Activated T-helper 1 cell treated with anti-CD3 and anti-CD28 coated beads, Interleukin-12 subunit alpha, Interleukin-12 subunit beta, Interleukin-2, Interleukin-4 antibody, amounts not matched to agents 30 ng/mL and 10 ng/mL and 1 ng/mL, durations not matched to agents 14 hours and 24 hours and 36 hours (primary cell): ENCODE measurements at regions not wholly inside any gene's neighbourhood (a gene's known extent, or its start where the extent isn't known, plus 50 kb on each side); places are given as distances from the start of the nearest gene placed in this dataset.
A peak's percentile ranks its signal among the peaks of the same experiment; 100 is the strongest.

Source experiments
- DNase-seq: peaks from one replicate; pipeline ENCODE4 v3.0.0; 2021; ENCODE audit warnings: low spot score
- H3K27ac Mint-ChIP-seq: one replicate; pipeline ENCODE4 v1.8.0; 2021; ENCODE audit warnings: mild to moderate bottlenecking, mixed read lengths
- H3K27me3 Mint-ChIP-seq: one replicate; pipeline ENCODE4 v1.8.0; 2022; ENCODE audit warnings: mild to moderate bottlenecking, moderate library complexity, mixed read lengths; ENCODE audit not compliant: insufficient read depth
- H3K36me3 Mint-ChIP-seq: one replicate; pipeline ENCODE4 v1.8.0; 2021; ENCODE audit warnings: low read depth, mixed read lengths
- H3K4me1 Mint-ChIP-seq: one replicate; pipeline ENCODE4 v1.8.0; 2021; ENCODE audit warnings: low read depth, mixed read lengths
- H3K4me3 Mint-ChIP-seq: one replicate; pipeline ENCODE4 v1.8.0; 2021; ENCODE audit warnings: mild to moderate bottlenecking, moderate library complexity, mixed read lengths
- H3K9me3 Mint-ChIP-seq: one replicate; pipeline ENCODE4 v1.8.0; 2021; ENCODE audit warnings: mixed read lengths
- intact Hi-C: fragments of 100-400 bp; cut with micrococcal nuclease; formaldehyde crosslinking; loops from one replicate; pipeline ENCODE4 v1.15.1; 2024

- intact Hi-C loops, result no loop called here
- Mint-ChIP-seq H3K4me3 (no peak overlapping the region), H3K9me3 (no peaks in the 10 kb centered on the region), H3K27ac (no peak overlapping the region), H3K4me1 (no peaks in the 10 kb centered on the region), H3K27me3 (peaks cover 10% of the 10 kb centered on the region), H3K36me3 (no peaks in the 10 kb centered on the region)
- DNase-seq, result no peak
Observed at GRCh38 chr22:49306632-49307480, 520.8 kb downstream of the BRD1 start.

GRCh38 chr22:49305966-49306631 is 521.6 kb downstream of the BRD1 start:
- H3K36me3 Mint-ChIP-seq, result no peaks in the 10 kb centered on the region
- DNase-seq, result no peak
- no peak overlapping the region for H3K27ac Mint-ChIP-seq
- intact Hi-C loops, result loop anchor here (1.0 kb wide), 1 partner anchor 418 kb away; no protein-coding TSS in a partner anchor
- H3K4me3 Mint-ChIP-seq, result no peak overlapping the region
- H3K9me3 Mint-ChIP-seq, result no peaks in the 10 kb centered on the region
- H3K27me3 Mint-ChIP-seq, result peaks cover 10% of the 10 kb centered on the region
- no peaks in the 10 kb centered on the region for H3K4me1 Mint-ChIP-seq

- intact Hi-C loops, result loop anchor here (1.0 kb wide), 1 partner anchor 419 kb away; no protein-coding TSS in a partner anchor
- DNase-seq, result peak; percentile 37
- H3K36me3 Mint-ChIP-seq, result no peaks in the 10 kb centered on the region
Observed at GRCh38 chr22:49305214-49305965, 522.3 kb downstream of the BRD1 start.

GRCh38 chr22:49303781-49304461 is 523.8 kb downstream of the BRD1 start:
- intact Hi-C loops, result no loop called here
- Mint-ChIP-seq H3K4me1 (no peaks in the 10 kb centered on the region), H3K27ac (no peak overlapping the region), H3K4me3 (no peak overlapping the region), H3K36me3 (no peaks in the 10 kb centered on the region), H3K9me3 (no peaks in the 10 kb centered on the region), H3K27me3 (peaks cover 5% of the 10 kb centered on the region)
- DNase-seq, result no peak

More at GRCh38 chr22:49305214-49305965, 522.3 kb downstream of the BRD1 start:
- Mint-ChIP-seq H3K4me1 (no peaks in the 10 kb centered on the region), H3K9me3 (no peaks in the 10 kb centered on the region), H3K27me3 (peaks cover 10% of the 10 kb centered on the region), H3K27ac (no peak overlapping the region), H3K4me3 (no peak overlapping the region)

GRCh38 chr22:49303061-49303735 is 524.5 kb downstream of the BRD1 start:
- Mint-ChIP-seq H3K9me3 (no peaks in the 10 kb centered on the region), H3K36me3 (no peaks in the 10 kb centered on the region), H3K4me3 (no peak overlapping the region), H3K27ac (no peak overlapping the region), H3K27me3 (peaks cover 3% of the 10 kb centered on the region), H3K4me1 (no peaks in the 10 kb centered on the region)
- no peak for DNase-seq
- intact Hi-C loops, result no loop called here

GRCh38 chr22:49302530-49302929 is 525.1 kb downstream of the BRD1 start:
- Mint-ChIP-seq H3K36me3 (no peaks in the 10 kb centered on the region), H3K27me3 (no peaks in the 10 kb centered on the region), H3K27ac (no peak overlapping the region), H3K4me1 (no peaks in the 10 kb centered on the region), H3K4me3 (no peak overlapping the region), H3K9me3 (no peaks in the 10 kb centered on the region)
- no peak for DNase-seq
- intact Hi-C loops, result no loop called here

GRCh38 chr22:49302150-49302460 is 525.6 kb downstream of the BRD1 start:
- no peak overlapping the region for H3K27ac Mint-ChIP-seq
- H3K9me3 Mint-ChIP-seq, result no peaks in the 10 kb centered on the region
- intact Hi-C loops, result no loop called here
- H3K36me3 Mint-ChIP-seq, result no peaks in the 10 kb centered on the region
- no peaks in the 10 kb centered on the region for H3K27me3 Mint-ChIP-seq
- H3K4me3 Mint-ChIP-seq, result no peak overlapping the region
- DNase-seq, result no peak
- no peaks in the 10 kb centered on the region for H3K4me1 Mint-ChIP-seq

- no peaks in the 10 kb centered on the region for H3K9me3 Mint-ChIP-seq
- H3K27me3 Mint-ChIP-seq, result no peaks in the 10 kb centered on the region
- intact Hi-C loops, result no loop called here
- no peaks in the 10 kb centered on the region for H3K36me3 Mint-ChIP-seq
- DNase-seq, result no peak
- no peaks in the 10 kb centered on the region for H3K4me1 Mint-ChIP-seq
- H3K4me3 Mint-ChIP-seq, result no peak overlapping the region
- H3K27ac Mint-ChIP-seq, result no peak overlapping the region
Observed at GRCh38 chr22:49301398-49302149, 526.1 kb downstream of the BRD1 start.

- intact Hi-C loops, result no loop called here
- Mint-ChIP-seq H3K4me3 (no peak overlapping the region), H3K27ac (no peak overlapping the region), H3K36me3 (no peaks in the 10 kb centered on the region), H3K4me1 (no peaks in the 10 kb centered on the region), H3K9me3 (no peaks in the 10 kb centered on the region), H3K27me3 (no peaks in the 10 kb centered on the region)
- DNase-seq, result no peak
Observed at GRCh38 chr22:49300951-49301397, 526.7 kb downstream of the BRD1 start.

GRCh38 chr22:49300241-49300640 is 527.4 kb downstream of the BRD1 start:
- H3K27me3 Mint-ChIP-seq, result no peaks in the 10 kb centered on the region
- H3K4me1 Mint-ChIP-seq, result no peaks in the 10 kb centered on the region
- no peak for DNase-seq
- no peaks in the 10 kb centered on the region for H3K36me3 Mint-ChIP-seq
- intact Hi-C loops, result no loop called here
- no peak overlapping the region for H3K4me3 Mint-ChIP-seq
- H3K27ac Mint-ChIP-seq, result no peak overlapping the region
- no peaks in the 10 kb centered on the region for H3K9me3 Mint-ChIP-seq

- no peak overlapping the region for H3K27ac Mint-ChIP-seq
- no peak for DNase-seq
- no peaks in the 10 kb centered on the region for H3K9me3 Mint-ChIP-seq
- no peak overlapping the region for H3K4me3 Mint-ChIP-seq
- no peaks in the 10 kb centered on the region for H3K27me3 Mint-ChIP-seq
- H3K36me3 Mint-ChIP-seq, result no peaks in the 10 kb centered on the region
- intact Hi-C loops, result no loop called here
- no peaks in the 10 kb centered on the region for H3K4me1 Mint-ChIP-seq
Observed at GRCh38 chr22:49299821-49300231, 527.8 kb downstream of the BRD1 start.
